Panc1 (cell line): ENCODE measurements at regions not wholly inside any gene's neighbourhood (a gene's known extent, or its start where the extent isn't known, plus 50 kb on each side); places are given as distances from the start of the nearest gene placed in this dataset.

ENCODE experiments used
- ATAC-seq: fragments of 200-7000 bp; cut with Tn5 transposase; 2 replicates; pipeline ENCODE4 v1.9.1; 2020; ENCODE audit warnings: mild to moderate bottlenecking, moderate library complexity
- BruUV-seq: library from RNA; stranded (reverse); fragments of 400-500 nt; replicated peaks from 2 replicates; lab custom pipeline; 2021; lab: Mats Ljungman, UMichigan
- CTCF ChIA-PET: fragments of 300-600 bp; sonication (Branson Sonifier 250); formaldehyde crosslinking; loops from one replicate; lab custom pipeline; 2022; ENCODE audit warnings: antibody characterized with exemption; lab: Charles Lee
- POLR2A ChIA-PET: fragments of 300-600 bp; sonication (Branson Sonifier 250); formaldehyde crosslinking; loops from one replicate; lab custom pipeline; 2022; ENCODE audit warnings: antibody characterized with exemption; lab: Charles Lee
- DNase-seq: peaks from one replicate; pipeline ENCODE4 v3.0.0-alpha.2; 2010; ENCODE audit warnings: low read depth, low spot score
- H3K27ac ChIP-seq: 2 replicates; pipeline ENCODE4 v1.5.1; 2011; ENCODE audit warnings: mild to moderate bottlenecking, low read length, inconsistent platforms
- H3K27me3 ChIP-seq: fragments of 200-500 bp; sonication (Bioruptor generic); 2 replicates; pipeline ENCODE4 v1.6.0; 2014; ENCODE audit warnings: low read length, inconsistent platforms; ENCODE audit not compliant: control insufficient read depth, insufficient read depth
- H3K36me3 ChIP-seq: fragments of 200-500 bp; sonication (Bioruptor generic); 2 replicates; pipeline ENCODE4 v1.5.1; 2014; ENCODE audit warnings: inconsistent platforms, mild to moderate bottlenecking, low read length, moderate library complexity; ENCODE audit not compliant: control insufficient read depth, insufficient read depth
- H3K4me1 ChIP-seq: 2 replicates; pipeline ENCODE4 v1.5.1; 2011; ENCODE audit warnings: inconsistent platforms, mild to moderate bottlenecking, low read length, moderate library complexity; ENCODE audit not compliant: control insufficient read depth, insufficient read depth
- H3K4me3 ChIP-seq, 2 experiments: 2 replicates each; pipeline ENCODE4 v1.5.1; 2011 to 2012; ENCODE audit warnings: low read depth in 2 of 2, low read length in 2 of 2, mild to moderate bottlenecking in 2 of 2, inconsistent platforms in 1 of 2, moderate library complexity in 1 of 2
- H3K9me3 ChIP-seq: fragments of 200-500 bp; sonication (Bioruptor generic); 2 replicates; pipeline ENCODE4 v1.5.1; 2014; ENCODE audit warnings: low read depth, mild to moderate bottlenecking, inconsistent platforms, low read length, moderate library complexity; ENCODE audit not compliant: control insufficient read depth, insufficient read depth
- POLR2AphosphoS5 ChIP-seq: IDR thresholded peaks from 2 replicates; pipeline ENCODE4 v1.6.1; 2012; ENCODE audit warnings: mild to moderate bottlenecking, low read depth, low read length, moderate library complexity
- REST ChIP-seq, 2 experiments: IDR thresholded peaks; 2 replicates each; pipeline ENCODE4 v1.6.1; 2011 to 2012; ENCODE audit warnings: low read depth in 2 of 2, control low read depth in 1 of 2, low read length in 1 of 2, mild to moderate bottlenecking in 1 of 2, moderate library complexity in 1 of 2; ENCODE audit not compliant: insufficient read depth in 1 of 2
- SIN3A ChIP-seq: IDR thresholded peaks from 2 replicates; pipeline ENCODE4 v1.6.1; 2012; ENCODE audit warnings: low read depth, mild to moderate bottlenecking, low read length, moderate library complexity, borderline replicate concordance; ENCODE audit not compliant: insufficient read depth
- TCF7L2 ChIP-seq: IDR thresholded peaks from 2 replicates; pipeline ENCODE4 v1.6.1; 2011; ENCODE audit warnings: mild to moderate bottlenecking, low read depth, low read length, inconsistent platforms
- in situ Hi-C: cut with HindIII; loops from 2 replicates; pipeline ENCODE4 v1.10.0; 2016; ENCODE audit warnings: low sequenced_read_pairs, low pct_unique_long_range_greater_than_20kb
- intact Hi-C: fragments of 100-400 bp; cut with micrococcal nuclease; formaldehyde crosslinking; loops from one replicate; pipeline ENCODE4 v1.10.0; 2022; ENCODE audit not compliant: unreplicated experiment
- TF ChIP-seq, protein P1 (sequence below): fragments of 450-650 bp; IDR thresholded peaks from 2 replicates; pipeline ENCODE4 v1.5.1; 2017; ENCODE audit warnings: mild to moderate bottlenecking

GRCh38 chr15:70328679-70329115 is 231.0 kb upstream of the TLE3 start:
- H3K9me3 ChIP-seq: peaks cover 10% of the 10 kb centered on the region
- no peaks in the 10 kb centered on the region for H3K27me3 ChIP-seq
- H3K27ac ChIP-seq: 0 out of 2 replicates have a peak overlapping the region, but pooled peaks have one; percentile 3
- no peak for TF ChIP-seq TCF7L2
- TF ChIP-seq, protein P1, sequence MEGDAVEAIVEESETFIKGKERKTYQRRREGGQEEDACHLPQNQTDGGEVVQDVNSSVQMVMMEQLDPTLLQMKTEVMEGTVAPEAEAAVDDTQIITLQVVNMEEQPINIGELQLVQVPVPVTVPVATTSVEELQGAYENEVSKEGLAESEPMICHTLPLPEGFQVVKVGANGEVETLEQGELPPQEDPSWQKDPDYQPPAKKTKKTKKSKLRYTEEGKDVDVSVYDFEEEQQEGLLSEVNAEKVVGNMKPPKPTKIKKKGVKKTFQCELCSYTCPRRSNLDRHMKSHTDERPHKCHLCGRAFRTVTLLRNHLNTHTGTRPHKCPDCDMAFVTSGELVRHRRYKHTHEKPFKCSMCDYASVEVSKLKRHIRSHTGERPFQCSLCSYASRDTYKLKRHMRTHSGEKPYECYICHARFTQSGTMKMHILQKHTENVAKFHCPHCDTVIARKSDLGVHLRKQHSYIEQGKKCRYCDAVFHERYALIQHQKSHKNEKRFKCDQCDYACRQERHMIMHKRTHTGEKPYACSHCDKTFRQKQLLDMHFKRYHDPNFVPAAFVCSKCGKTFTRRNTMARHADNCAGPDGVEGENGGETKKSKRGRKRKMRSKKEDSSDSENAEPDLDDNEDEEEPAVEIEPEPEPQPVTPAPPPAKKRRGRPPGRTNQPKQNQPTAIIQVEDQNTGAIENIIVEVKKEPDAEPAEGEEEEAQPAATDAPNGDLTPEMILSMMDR: no peak
- no peak for TF ChIP-seq POLR2AphosphoS5
- in situ Hi-C loops (no loop called here), intact Hi-C loops (no loop called here)
- ChIA-PET POLR2A (interaction anchor here (0.7 kb wide), 1 partner anchor 50 kb away, joined by 3 read pairs; no protein-coding TSS in a partner anchor), CTCF (interaction anchor here (0.6 to 0.7 kb wide), 2 partner anchors 72 to 752 kb away, joined by 3 to 5 read pairs; no protein-coding TSS in a partner anchor)
- no peak for ATAC-seq
- no peak for DNase-seq
- H3K36me3 ChIP-seq: no peaks in the 10 kb centered on the region
- no peak overlapping the region for H3K4me3 ChIP-seq
- peaks cover 17% of the 10 kb centered on the region for H3K4me1 ChIP-seq
- BruUV-seq: no TSS peak

DNA sequence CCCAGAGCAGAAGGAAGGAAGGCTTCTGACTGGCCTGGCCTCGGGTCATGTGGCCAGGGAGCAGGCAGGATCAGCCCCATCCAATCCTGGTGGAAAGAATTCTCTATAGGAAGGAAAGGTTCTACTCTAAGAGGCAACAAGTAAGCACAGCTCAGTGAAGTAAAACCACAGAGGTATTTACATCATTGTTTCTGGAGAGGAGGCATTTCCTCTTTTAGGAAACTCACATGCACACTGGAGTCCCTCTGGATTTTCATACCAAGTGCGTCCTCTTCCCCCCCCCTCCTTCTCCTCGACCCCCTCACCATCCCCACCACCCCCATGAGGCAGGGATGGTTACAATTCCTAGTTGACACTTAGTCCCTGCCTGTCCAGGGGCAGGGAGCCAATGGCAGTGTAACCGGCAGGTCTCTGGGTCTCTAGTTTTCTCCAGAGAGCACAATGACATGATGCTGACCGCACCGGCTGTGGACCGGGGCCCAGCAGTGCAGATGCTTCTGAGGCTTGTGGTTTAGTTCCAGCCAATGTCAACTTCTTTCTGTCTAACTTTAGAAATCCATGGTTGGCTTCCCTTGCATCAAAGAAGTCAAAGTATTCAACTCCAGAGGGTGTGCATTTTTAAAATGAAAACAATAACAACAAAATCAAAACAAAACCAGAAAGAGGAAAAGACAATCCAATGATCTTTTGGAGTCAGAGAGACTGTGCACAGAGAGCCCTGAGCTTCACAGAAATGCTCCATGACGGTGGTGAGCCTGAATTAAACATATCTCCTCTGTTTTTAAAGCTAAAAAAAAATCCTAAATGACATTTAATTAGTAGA is 230.3 kb upstream of the TLE3 start:
- in situ Hi-C loops: no loop called here
- ATAC-seq (peak; percentile 81), DNase-seq (no peak)

More for the DNA sequence above, 230.3 kb upstream of the TLE3 start:
- Histone ChIP-seq H3K27ac (0 out of 2 replicates have a peak overlapping the region, but pooled peaks have one; percentile 3), H3K4me1 (peaks cover 23% of the 10 kb centered on the region), H3K36me3 (no peaks in the 10 kb centered on the region), H3K27me3 (no peaks in the 10 kb centered on the region), H3K4me3 (no peak overlapping the region), H3K9me3 (peaks cover 7% of the 10 kb centered on the region; the same call in 1 of the 2 replicates)
- ChIA-PET CTCF (interaction anchor here (0.6 kb wide), 1 partner anchor 751 kb away, joined by 5 read pairs; no protein-coding TSS in a partner anchor), POLR2A (interaction anchor here (0.7 kb wide), 2 partner anchors 50 to 253 kb away, joined by 3 read pairs; no protein-coding TSS in a partner anchor)
- intact Hi-C loops: no loop called here
- TF ChIP-seq POLR2AphosphoS5 (no peak), SIN3A (no peak), TCF7L2 (no peak), REST (IDR thresholded peaks at IDR 0.05; ENCODE audit: insufficient read depth in 1 of 2, low read depth in 2 of 2, low read length in 1 of 2) (no peak)
- TF ChIP-seq, protein P1: no peak
- no TSS peak for BruUV-seq
